ENCODE measurements at regions not wholly inside any gene's neighbourhood (a gene's known extent, or its start where the extent isn't known, plus 50 kb on each side); places are given as distances from the start of the nearest gene placed in this dataset.

DNA sequence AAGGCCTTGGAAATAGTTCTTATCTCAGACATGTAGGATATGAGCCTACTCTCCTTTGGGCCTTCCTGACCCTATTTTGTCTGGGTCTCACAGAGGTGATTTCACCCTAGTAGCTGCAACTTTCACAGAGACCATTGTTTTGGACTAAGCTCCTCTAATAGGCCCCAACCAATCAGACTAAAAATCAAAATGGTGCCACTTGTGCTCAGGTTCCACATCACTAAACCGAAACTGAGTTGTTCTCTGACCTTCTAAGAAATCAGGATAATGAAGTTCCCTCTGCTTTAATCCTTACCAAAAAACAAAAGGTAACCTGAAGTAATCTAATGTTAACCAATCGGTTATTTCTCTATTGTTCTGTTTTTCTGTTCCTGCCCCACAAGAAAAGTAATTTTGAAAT is 143.6 kb downstream of the CD24 start:
- ATAC-seq (ENCODE audit: insufficient number of reproducible peaks, low FRiP score, low read depth) (no peak), DNase-seq (ENCODE audit: low spot score) (no peak)
- no peaks in the 10 kb centered on the region for H3K36me3 ChIP-seq
- no peak overlapping the region for H3K27ac ChIP-seq
- no peaks in the 10 kb centered on the region for H3K27me3 ChIP-seq (replicated peaks; ENCODE audit: insufficient read depth)
- no peak overlapping the region for H3K4me3 ChIP-seq
- H3K4me1 ChIP-seq (ENCODE audit: control insufficient read depth in 1 of 2, low read depth in 2 of 2) = no peaks in the 10 kb centered on the region
- no peaks in the 10 kb centered on the region for H3K9me3 ChIP-seq
- TF ChIP-seq, protein P1, sequence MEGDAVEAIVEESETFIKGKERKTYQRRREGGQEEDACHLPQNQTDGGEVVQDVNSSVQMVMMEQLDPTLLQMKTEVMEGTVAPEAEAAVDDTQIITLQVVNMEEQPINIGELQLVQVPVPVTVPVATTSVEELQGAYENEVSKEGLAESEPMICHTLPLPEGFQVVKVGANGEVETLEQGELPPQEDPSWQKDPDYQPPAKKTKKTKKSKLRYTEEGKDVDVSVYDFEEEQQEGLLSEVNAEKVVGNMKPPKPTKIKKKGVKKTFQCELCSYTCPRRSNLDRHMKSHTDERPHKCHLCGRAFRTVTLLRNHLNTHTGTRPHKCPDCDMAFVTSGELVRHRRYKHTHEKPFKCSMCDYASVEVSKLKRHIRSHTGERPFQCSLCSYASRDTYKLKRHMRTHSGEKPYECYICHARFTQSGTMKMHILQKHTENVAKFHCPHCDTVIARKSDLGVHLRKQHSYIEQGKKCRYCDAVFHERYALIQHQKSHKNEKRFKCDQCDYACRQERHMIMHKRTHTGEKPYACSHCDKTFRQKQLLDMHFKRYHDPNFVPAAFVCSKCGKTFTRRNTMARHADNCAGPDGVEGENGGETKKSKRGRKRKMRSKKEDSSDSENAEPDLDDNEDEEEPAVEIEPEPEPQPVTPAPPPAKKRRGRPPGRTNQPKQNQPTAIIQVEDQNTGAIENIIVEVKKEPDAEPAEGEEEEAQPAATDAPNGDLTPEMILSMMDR (IDR thresholded peaks at IDR 0.05) = no peak

DNA sequence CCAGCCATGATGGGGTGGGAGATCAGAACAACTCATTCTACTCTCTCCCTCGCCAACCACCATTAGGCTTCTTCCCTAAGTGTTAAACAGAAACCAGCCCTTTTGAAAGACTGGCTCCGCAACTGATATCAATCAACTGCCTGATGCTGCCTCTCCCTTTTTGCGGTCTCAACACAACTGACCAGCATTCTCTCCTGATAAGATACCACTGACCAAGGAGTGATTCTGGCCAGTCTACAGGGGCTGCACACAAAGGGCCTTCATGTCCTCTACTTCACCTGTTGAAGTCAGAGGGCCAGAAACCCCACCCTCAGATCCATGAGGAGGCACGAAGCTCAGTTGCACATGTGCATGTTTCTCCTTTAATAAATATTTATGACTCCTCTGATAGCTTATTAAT is 145.1 kb downstream of the CD24 start:
- DNase-seq (ENCODE audit: low spot score) (no peak), ATAC-seq (ENCODE audit: insufficient number of reproducible peaks, low FRiP score, low read depth) (no peak)
- TF ChIP-seq, protein P1 (IDR thresholded peaks at IDR 0.05) = no peak
- no peaks in the 10 kb centered on the region for H3K9me3 ChIP-seq
- no peaks in the 10 kb centered on the region for H3K27me3 ChIP-seq (replicated peaks; ENCODE audit: insufficient read depth)
- H3K4me3 ChIP-seq = no peak overlapping the region
- H3K27ac ChIP-seq = no peak overlapping the region
- no peaks in the 10 kb centered on the region for H3K36me3 ChIP-seq
- no peaks in the 10 kb centered on the region for H3K4me1 ChIP-seq (ENCODE audit: control insufficient read depth in 1 of 2, low read depth in 2 of 2)

DNA sequence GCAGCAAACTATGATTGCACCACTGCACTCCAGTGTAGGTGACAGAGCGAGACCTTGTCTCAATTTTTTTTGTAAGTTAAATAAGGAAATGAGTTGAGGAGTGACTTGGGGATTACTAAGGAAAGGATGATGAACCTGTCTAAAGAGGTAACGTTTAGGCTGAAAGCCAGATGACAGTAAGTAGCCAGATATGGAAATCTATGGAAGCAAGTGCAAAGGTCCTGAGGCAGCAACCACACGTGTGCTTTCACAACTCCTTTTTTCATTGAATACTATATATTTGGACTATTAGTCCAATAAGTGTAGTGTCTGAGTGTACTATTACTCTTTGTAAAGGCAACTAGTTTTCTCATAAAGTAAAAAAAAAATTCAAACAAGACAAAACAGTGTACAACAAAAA is 147.4 kb downstream of the CD24 start:
- H3K27ac ChIP-seq = no peak overlapping the region
- H3K4me1 ChIP-seq (ENCODE audit: control insufficient read depth in 1 of 2, low read depth in 2 of 2) = no peaks in the 10 kb centered on the region
- H3K36me3 ChIP-seq = no peaks in the 10 kb centered on the region
- no peaks in the 10 kb centered on the region for H3K9me3 ChIP-seq
- no peak overlapping the region for H3K4me3 ChIP-seq
- H3K27me3 ChIP-seq (replicated peaks; ENCODE audit: insufficient read depth) = no peaks in the 10 kb centered on the region
- DNase-seq (ENCODE audit: low spot score) (no peak), ATAC-seq (ENCODE audit: insufficient number of reproducible peaks, low FRiP score, low read depth) (no peak)
- TF ChIP-seq, protein P1 (IDR thresholded peaks at IDR 0.05) = no peak

DNA sequence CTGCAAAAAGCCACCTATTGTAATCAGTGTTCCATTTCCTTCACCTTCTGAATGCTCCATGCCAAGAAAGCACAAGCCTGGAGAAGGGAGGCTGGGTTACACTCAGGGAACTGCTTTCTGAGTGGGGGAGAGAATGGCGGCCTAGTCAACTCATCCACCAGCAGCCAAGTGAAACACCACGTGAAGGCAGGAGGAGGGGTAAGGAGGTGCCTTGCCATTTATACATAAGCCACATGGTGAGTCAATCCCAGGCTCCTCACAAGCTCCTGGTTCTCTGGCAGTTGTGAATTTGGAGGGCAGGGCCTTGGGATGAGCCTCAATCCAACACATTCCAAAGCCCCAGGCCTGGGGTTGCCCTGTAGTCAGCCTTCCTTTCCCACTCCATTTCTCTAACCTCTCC is 149.4 kb downstream of the CD24 start:
- ATAC-seq (ENCODE audit: insufficient number of reproducible peaks, low FRiP score, low read depth) (no peak), DNase-seq (ENCODE audit: low spot score) (no peak)
- Histone ChIP-seq H3K4me3 (no peak overlapping the region), H3K36me3 (no peaks in the 10 kb centered on the region), H3K27ac (no peak overlapping the region), H3K27me3 (replicated peaks; ENCODE audit: insufficient read depth) (no peaks in the 10 kb centered on the region), H3K9me3 (no peaks in the 10 kb centered on the region), H3K4me1 (ENCODE audit: control insufficient read depth in 1 of 2, low read depth in 2 of 2) (no peaks in the 10 kb centered on the region)
- TF ChIP-seq, protein P1 (IDR thresholded peaks at IDR 0.05) = no peak

DNA sequence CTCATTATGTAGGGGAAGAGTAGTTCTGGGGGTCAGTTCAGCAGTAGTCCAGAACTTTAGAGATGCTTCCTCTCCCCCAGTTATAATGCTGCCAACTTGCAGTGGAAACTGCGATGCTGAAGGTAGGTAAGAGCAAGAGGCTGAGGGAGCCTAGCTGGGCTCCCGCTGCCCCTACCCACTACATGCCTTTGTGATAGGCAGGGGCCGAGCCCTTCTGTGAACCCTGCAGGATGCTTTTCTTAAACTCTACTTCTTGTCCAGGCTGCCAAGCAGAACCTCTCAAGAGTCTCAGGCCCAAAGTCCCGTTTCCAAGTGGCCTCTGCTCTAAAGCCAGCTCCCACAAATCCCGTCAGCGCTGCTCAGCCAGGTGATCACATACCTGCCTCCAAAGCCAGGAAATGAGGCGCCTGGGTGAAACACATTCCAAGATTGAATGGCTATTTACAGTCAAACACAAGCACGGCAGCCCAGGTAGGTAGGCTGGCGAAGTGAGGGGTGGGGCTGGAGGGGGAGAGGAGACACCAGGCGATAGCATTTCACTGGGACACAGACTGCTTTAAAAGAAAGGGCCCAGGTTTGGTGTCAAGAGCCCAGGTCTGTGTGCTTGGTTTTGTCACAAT is 150.7 kb downstream of the CD24 start:
- DNase-seq (ENCODE audit: low spot score) = no peak
- no peak overlapping the region for H3K27ac ChIP-seq
- no peak overlapping the region for H3K4me3 ChIP-seq
- H3K9me3 ChIP-seq = no peaks in the 10 kb centered on the region
- no peaks in the 10 kb centered on the region for H3K27me3 ChIP-seq (replicated peaks; ENCODE audit: insufficient read depth)
- no peaks in the 10 kb centered on the region for H3K36me3 ChIP-seq
- TF ChIP-seq, protein P1 (IDR thresholded peaks at IDR 0.05) = no peak
- no peak for ATAC-seq (ENCODE audit: insufficient number of reproducible peaks, low FRiP score, low read depth)
- no peaks in the 10 kb centered on the region for H3K4me1 ChIP-seq (ENCODE audit: control insufficient read depth in 1 of 2, low read depth in 2 of 2)
